ENCODE measurements at regions not wholly inside any gene's neighbourhood (a gene's known extent, or its start where the extent isn't known, plus 50 kb on each side); places are given as distances from the start of the nearest gene placed in this dataset.

DNA sequence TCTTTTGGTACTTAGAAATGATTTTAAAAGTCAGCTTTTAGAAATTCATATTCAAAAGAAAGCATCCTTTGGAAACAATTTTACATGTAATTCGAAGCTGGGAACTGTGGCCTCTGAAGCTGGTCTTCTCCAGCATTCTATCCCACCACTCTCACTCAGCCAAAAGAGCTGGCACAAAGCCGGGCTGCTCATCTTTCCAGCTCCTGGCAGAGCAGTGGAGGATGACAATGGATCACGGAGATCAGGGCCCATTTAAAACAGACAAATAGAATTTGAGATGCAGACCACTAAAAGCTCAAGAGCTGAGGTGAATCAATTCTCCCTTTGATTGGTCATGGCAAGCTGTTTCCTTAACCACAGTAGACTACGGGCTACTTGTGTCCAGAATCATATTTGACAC, 60.6 kb downstream of the OTOR start:
- Histone ChIP-seq H4K20me1 (ENCODE audit: insufficient read depth) (no peaks in the 10 kb centered on the region), H3K27ac (ENCODE audit: low read length) (no peak overlapping the region)

DNA sequence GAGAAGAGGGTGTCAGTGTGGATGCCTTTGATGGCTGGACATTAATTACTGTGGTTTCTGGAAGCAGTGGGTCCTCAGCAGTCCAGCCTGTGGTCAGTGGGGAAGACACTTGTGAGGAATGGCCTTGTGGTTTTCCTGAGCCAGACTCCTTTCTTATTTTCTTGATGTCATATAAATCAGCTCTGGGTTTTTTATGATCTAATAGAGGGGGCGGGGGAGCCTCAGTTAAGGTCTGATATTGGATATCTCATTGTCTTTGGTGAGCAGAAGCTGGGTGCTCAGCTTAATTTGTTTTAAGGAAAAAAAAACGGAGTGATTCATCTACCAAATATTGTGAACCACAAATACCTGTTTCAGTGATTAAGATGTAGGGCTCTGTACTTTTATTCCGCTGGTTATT, 62.1 kb downstream of the OTOR start:
- Histone ChIP-seq H3K9me2 (ENCODE audit: insufficient read depth, low read length) (no peaks in the 10 kb centered on the region), H4K20me1 (ENCODE audit: insufficient read depth) (no peaks in the 10 kb centered on the region), H3K79me2 (replicated peaks; ENCODE audit: insufficient read depth, low read length) (no peaks in the 10 kb centered on the region), H3F3A (ENCODE audit: insufficient read depth, low read length, poor library complexity, severe bottlenecking) (no peaks in the 10 kb centered on the region), H3K4me2 (ENCODE audit: low read length) (no peak overlapping the region), H2AFZ (ENCODE audit: low read depth, low read length) (no peak overlapping the region), H3K36me3 (ENCODE audit: insufficient read depth, low read length) (no peaks in the 10 kb centered on the region), H3K9ac (ENCODE audit: low read length) (no peak overlapping the region), H3K27me3 (ENCODE audit: insufficient read depth, low read depth, low read length) (no peaks in the 10 kb centered on the region), H3K4me3 (ENCODE audit: low read length) (no peak overlapping the region), H3K9me3 (ENCODE audit: low read length) (no peaks in the 10 kb centered on the region), H3K27ac (ENCODE audit: low read length) (no peak overlapping the region)
- TF ChIP-seq POLR2AphosphoS5 (IDR thresholded peaks at IDR 0.05) (no peak), EZH2 (IDR thresholded peaks at IDR 0.05; ENCODE audit: borderline replicate concordance, insufficient read depth, low read length, poor library complexity, severe bottlenecking) (no peak), SMC3 (conservative IDR thresholded peaks at IDR 0.05; ENCODE audit: poor library complexity) (no peak), EP300 (conservative IDR thresholded peaks at IDR 0.05; ENCODE audit: poor library complexity, severe bottlenecking) (no peak), TAF1 (IDR thresholded peaks at IDR 0.05; ENCODE audit: low read depth) (no peak), MXI1 (conservative IDR thresholded peaks at IDR 0.05; ENCODE audit: poor library complexity, severe bottlenecking) (no peak), RAD21 (conservative IDR thresholded peaks at IDR 0.05) (no peak)
- TF ChIP-seq, protein P1, sequence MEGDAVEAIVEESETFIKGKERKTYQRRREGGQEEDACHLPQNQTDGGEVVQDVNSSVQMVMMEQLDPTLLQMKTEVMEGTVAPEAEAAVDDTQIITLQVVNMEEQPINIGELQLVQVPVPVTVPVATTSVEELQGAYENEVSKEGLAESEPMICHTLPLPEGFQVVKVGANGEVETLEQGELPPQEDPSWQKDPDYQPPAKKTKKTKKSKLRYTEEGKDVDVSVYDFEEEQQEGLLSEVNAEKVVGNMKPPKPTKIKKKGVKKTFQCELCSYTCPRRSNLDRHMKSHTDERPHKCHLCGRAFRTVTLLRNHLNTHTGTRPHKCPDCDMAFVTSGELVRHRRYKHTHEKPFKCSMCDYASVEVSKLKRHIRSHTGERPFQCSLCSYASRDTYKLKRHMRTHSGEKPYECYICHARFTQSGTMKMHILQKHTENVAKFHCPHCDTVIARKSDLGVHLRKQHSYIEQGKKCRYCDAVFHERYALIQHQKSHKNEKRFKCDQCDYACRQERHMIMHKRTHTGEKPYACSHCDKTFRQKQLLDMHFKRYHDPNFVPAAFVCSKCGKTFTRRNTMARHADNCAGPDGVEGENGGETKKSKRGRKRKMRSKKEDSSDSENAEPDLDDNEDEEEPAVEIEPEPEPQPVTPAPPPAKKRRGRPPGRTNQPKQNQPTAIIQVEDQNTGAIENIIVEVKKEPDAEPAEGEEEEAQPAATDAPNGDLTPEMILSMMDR (IDR thresholded peaks at IDR 0.05; ENCODE audit: poor library complexity, severe bottlenecking), result no peak
- TF ChIP-seq, protein P2, sequence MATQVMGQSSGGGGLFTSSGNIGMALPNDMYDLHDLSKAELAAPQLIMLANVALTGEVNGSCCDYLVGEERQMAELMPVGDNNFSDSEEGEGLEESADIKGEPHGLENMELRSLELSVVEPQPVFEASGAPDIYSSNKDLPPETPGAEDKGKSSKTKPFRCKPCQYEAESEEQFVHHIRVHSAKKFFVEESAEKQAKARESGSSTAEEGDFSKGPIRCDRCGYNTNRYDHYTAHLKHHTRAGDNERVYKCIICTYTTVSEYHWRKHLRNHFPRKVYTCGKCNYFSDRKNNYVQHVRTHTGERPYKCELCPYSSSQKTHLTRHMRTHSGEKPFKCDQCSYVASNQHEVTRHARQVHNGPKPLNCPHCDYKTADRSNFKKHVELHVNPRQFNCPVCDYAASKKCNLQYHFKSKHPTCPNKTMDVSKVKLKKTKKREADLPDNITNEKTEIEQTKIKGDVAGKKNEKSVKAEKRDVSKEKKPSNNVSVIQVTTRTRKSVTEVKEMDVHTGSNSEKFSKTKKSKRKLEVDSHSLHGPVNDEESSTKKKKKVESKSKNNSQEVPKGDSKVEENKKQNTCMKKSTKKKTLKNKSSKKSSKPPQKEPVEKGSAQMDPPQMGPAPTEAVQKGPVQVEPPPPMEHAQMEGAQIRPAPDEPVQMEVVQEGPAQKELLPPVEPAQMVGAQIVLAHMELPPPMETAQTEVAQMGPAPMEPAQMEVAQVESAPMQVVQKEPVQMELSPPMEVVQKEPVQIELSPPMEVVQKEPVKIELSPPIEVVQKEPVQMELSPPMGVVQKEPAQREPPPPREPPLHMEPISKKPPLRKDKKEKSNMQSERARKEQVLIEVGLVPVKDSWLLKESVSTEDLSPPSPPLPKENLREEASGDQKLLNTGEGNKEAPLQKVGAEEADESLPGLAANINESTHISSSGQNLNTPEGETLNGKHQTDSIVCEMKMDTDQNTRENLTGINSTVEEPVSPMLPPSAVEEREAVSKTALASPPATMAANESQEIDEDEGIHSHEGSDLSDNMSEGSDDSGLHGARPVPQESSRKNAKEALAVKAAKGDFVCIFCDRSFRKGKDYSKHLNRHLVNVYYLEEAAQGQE (IDR thresholded peaks at IDR 0.05; ENCODE audit: borderline replicate concordance), result no peak

More for the DNA sequence above, 60.6 kb downstream of the OTOR start:
- H3K36me3 ChIP-seq (ENCODE audit: insufficient read depth, low read length), result no peaks in the 10 kb centered on the region
- H3K4me2 ChIP-seq (ENCODE audit: low read length), result no peak overlapping the region
- H3K9ac ChIP-seq (ENCODE audit: low read length), result no peak overlapping the region
- no peaks in the 10 kb centered on the region for H3F3A ChIP-seq (ENCODE audit: insufficient read depth, low read length, poor library complexity, severe bottlenecking)
- H3K27me3 ChIP-seq (ENCODE audit: insufficient read depth, low read depth, low read length), result no peaks in the 10 kb centered on the region
- H3K79me2 ChIP-seq (replicated peaks; ENCODE audit: insufficient read depth, low read length), result no peaks in the 10 kb centered on the region
- no peak overlapping the region for H3K4me3 ChIP-seq (ENCODE audit: low read length)
- H3K9me2 ChIP-seq (ENCODE audit: insufficient read depth, low read length), result no peaks in the 10 kb centered on the region
- no peaks in the 10 kb centered on the region for H3K9me3 ChIP-seq (ENCODE audit: low read length)
- no peak overlapping the region for H2AFZ ChIP-seq (ENCODE audit: low read depth, low read length)
- no peak for TF ChIP-seq EZH2 (IDR thresholded peaks at IDR 0.05; ENCODE audit: borderline replicate concordance, insufficient read depth, low read length, poor library complexity, severe bottlenecking)
- TF ChIP-seq MXI1 (conservative IDR thresholded peaks at IDR 0.05; ENCODE audit: poor library complexity, severe bottlenecking), result no peak

DNA sequence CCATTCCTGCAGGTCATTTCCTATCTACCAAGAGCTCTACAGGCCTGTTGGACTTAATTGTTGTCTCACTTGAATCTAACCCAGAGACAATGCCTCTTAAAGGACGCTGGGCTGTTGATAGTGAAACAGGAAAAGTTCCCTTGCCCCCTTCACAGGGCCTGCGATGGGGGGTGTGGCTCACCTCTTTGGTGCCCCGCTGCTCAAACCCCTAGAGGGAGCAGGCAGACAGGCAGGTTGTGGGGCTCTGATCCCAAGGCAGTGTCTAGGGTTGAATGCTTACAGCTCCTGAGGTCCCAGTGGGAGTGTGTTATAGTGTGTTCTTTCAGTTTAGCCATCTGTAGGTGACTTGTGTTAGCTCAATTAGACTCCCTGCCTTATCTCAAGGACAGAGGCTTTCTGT, 68.0 kb downstream of the OTOR start:
- H3K9ac ChIP-seq (ENCODE audit: low read length), result no peak overlapping the region
- H3K36me3 ChIP-seq (ENCODE audit: insufficient read depth, low read length), result no peaks in the 10 kb centered on the region
- no peak overlapping the region for H2AFZ ChIP-seq (ENCODE audit: low read depth, low read length)
- H3K4me3 ChIP-seq (ENCODE audit: low read length), result no peak overlapping the region
- H3K27me3 ChIP-seq (ENCODE audit: insufficient read depth, low read depth, low read length), result no peaks in the 10 kb centered on the region
- H3F3A ChIP-seq (ENCODE audit: insufficient read depth, low read length, poor library complexity, severe bottlenecking), result no peaks in the 10 kb centered on the region
- H3K9me3 ChIP-seq (ENCODE audit: low read length), result no peaks in the 10 kb centered on the region
- no peak overlapping the region for H3K27ac ChIP-seq (ENCODE audit: low read length)
- no peak for TF ChIP-seq EP300 (conservative IDR thresholded peaks at IDR 0.05; ENCODE audit: poor library complexity, severe bottlenecking)
- TF ChIP-seq RAD21 (conservative IDR thresholded peaks at IDR 0.05), result no peak
- TF ChIP-seq, protein P2 (IDR thresholded peaks at IDR 0.05; ENCODE audit: borderline replicate concordance), result no peak
- no peak for TF ChIP-seq POLR2AphosphoS5 (IDR thresholded peaks at IDR 0.05)
- TF ChIP-seq, protein P1 (IDR thresholded peaks at IDR 0.05; ENCODE audit: poor library complexity, severe bottlenecking), result no peak
- TF ChIP-seq MXI1 (conservative IDR thresholded peaks at IDR 0.05; ENCODE audit: poor library complexity, severe bottlenecking), result no peak
- no peak for TF ChIP-seq SMC3 (conservative IDR thresholded peaks at IDR 0.05; ENCODE audit: poor library complexity)
- TF ChIP-seq EZH2 (IDR thresholded peaks at IDR 0.05; ENCODE audit: borderline replicate concordance, insufficient read depth, low read length, poor library complexity, severe bottlenecking), result no peak
- TF ChIP-seq TAF1 (IDR thresholded peaks at IDR 0.05; ENCODE audit: low read depth), result no peak
- no peak overlapping the region for H3K4me2 ChIP-seq (ENCODE audit: low read length)
- H3K9me2 ChIP-seq (ENCODE audit: insufficient read depth, low read length), result no peaks in the 10 kb centered on the region
- H4K20me1 ChIP-seq (ENCODE audit: insufficient read depth), result no peaks in the 10 kb centered on the region
- H3K79me2 ChIP-seq (replicated peaks; ENCODE audit: insufficient read depth, low read length), result no peaks in the 10 kb centered on the region
